Activated naive CD4-positive, alpha-beta T cell treated with anti-CD3 and anti-CD28 coated beads, Interleukin-2, amount 50 U/mL, for 24 hours (primary cell): ENCODE measurements at regions not wholly inside any gene's neighbourhood (a gene's known extent, or its start where the extent isn't known, plus 50 kb on each side); places are given as distances from the start of the nearest gene placed in this dataset.
"Not testable (repeated sequence)": the region's sequence is repeated elsewhere in the genome, so short reads cannot be mapped to it uniquely, and the experiment has no call there.

ENCODE experiments used
- H3K27ac Mint-ChIP-seq: one replicate; pipeline ENCODE4 v1.8.0; 2021; ENCODE audit warnings: mild to moderate bottlenecking, mixed read lengths
- H3K27me3 Mint-ChIP-seq: one replicate; pipeline ENCODE4 v1.8.0; 2021; ENCODE audit warnings: mixed read lengths
- H3K36me3 Mint-ChIP-seq: one replicate; pipeline ENCODE4 v1.8.0; 2021; ENCODE audit warnings: mixed read lengths
- H3K4me1 Mint-ChIP-seq: one replicate; pipeline ENCODE4 v1.8.0; 2021; ENCODE audit warnings: mixed read lengths
- H3K4me3 Mint-ChIP-seq: one replicate; pipeline ENCODE4 v1.8.0; 2021; ENCODE audit warnings: mild to moderate bottlenecking, mixed read lengths
- H3K9me3 Mint-ChIP-seq: one replicate; pipeline ENCODE4 v1.8.0; 2021; ENCODE audit warnings: mixed read lengths

DNA sequence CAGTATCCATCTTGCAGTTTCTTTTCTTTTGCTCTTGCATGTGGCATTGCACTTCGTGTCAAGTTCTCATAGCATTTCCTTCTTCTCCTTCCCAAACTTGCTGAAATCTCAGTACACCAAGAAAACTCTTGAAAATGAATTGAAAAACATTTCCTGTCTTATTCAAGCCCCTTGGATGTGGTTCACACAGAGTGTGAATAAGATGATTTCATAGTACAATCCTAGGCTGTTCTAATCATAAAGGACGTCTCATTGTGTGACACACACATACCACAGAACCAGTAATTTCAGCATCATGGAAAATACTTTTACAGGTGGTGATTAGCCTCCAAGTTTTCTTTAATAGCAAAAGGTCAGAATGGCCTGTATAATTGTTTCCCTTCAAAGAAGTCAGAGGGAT is 121.6 kb upstream of the AADACL2 start:
- no peak overlapping the region for H3K4me3 Mint-ChIP-seq
- no peaks in the 10 kb centered on the region for H3K4me1 Mint-ChIP-seq
- H3K36me3 Mint-ChIP-seq: no peaks in the 10 kb centered on the region
- no peaks in the 10 kb centered on the region for H3K27me3 Mint-ChIP-seq
- no peak overlapping the region for H3K27ac Mint-ChIP-seq
- no peaks in the 10 kb centered on the region for H3K9me3 Mint-ChIP-seq

DNA sequence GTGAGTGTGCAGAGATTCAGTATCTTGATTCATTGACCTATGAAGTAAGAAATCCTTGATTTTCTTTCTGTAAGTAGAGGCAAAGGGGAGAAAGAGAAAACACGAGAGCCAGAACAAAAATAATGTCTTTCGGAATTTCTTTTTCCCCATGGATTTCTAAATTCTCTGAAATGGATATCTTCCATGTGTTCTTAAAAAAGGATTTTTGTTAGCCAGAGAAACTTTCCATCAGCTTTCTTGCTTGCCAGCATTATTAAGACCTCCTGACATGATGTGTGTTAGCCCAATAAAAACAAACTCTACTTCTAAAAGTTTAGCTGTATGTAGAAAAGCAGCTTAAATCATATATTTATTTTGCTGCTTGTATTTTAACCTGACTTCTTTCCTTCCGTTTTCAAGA is 122.3 kb upstream of the AADACL2 start:
- H3K36me3 Mint-ChIP-seq: no peaks in the 10 kb centered on the region
- peaks cover 5% of the 10 kb centered on the region for H3K27me3 Mint-ChIP-seq
- H3K4me1 Mint-ChIP-seq: no peaks in the 10 kb centered on the region
- H3K9me3 Mint-ChIP-seq: no peaks in the 10 kb centered on the region
- H3K27ac Mint-ChIP-seq: no peak overlapping the region
- H3K4me3 Mint-ChIP-seq: no peak overlapping the region

GRCh38 chr3:151609491-151609890 is 124.2 kb upstream of the AADACL2 start:
- Mint-ChIP-seq H3K27me3 (peaks cover 7% of the 10 kb centered on the region), H3K4me3 (no peak overlapping the region), H3K27ac (no peak overlapping the region), H3K36me3 (no peaks in the 10 kb centered on the region), H3K9me3 (no peaks in the 10 kb centered on the region), H3K4me1 (no peaks in the 10 kb centered on the region)

GRCh38 chr3:151604891-151605290 is 128.8 kb upstream of the AADACL2 start:
- peaks cover 7% of the 10 kb centered on the region for H3K27me3 Mint-ChIP-seq
- no peaks in the 10 kb centered on the region for H3K9me3 Mint-ChIP-seq
- no peak overlapping the region for H3K27ac Mint-ChIP-seq
- no peak overlapping the region for H3K4me3 Mint-ChIP-seq
- H3K36me3 Mint-ChIP-seq: no peaks in the 10 kb centered on the region
- H3K4me1 Mint-ChIP-seq: no peaks in the 10 kb centered on the region

DNA sequence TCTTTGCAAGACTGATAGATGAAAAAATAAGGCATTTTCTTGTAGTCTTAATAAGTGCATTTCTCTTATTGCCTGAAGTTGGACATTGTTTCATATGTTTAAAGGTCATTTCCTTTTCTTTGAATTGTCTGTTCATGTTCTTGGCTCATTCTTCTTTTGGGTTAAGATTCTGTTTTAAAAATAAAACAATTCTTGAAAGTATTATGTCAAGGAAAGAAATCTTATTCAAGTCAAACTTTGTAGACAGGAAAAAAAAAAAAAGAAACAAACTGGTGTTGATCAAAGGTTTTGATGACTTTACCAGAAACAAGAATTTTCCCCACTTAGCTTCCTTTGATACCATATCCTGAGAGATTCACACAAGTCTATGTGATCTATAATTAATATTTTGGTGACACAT is 132.9 kb upstream of the AADACL2 start:
- Mint-ChIP-seq H3K27ac (no peak overlapping the region), H3K36me3 (no peaks in the 10 kb centered on the region), H3K4me3 (no peak overlapping the region), H3K27me3 (peaks cover 1% of the 10 kb centered on the region), H3K4me1 (no peaks in the 10 kb centered on the region), H3K9me3 (no peaks in the 10 kb centered on the region)

GRCh38 chr3:151599103-151599672 is 134.5 kb upstream of the AADACL2 start:
- H3K4me1 Mint-ChIP-seq: no peaks in the 10 kb centered on the region
- H3K27ac Mint-ChIP-seq: no peak overlapping the region

DNA sequence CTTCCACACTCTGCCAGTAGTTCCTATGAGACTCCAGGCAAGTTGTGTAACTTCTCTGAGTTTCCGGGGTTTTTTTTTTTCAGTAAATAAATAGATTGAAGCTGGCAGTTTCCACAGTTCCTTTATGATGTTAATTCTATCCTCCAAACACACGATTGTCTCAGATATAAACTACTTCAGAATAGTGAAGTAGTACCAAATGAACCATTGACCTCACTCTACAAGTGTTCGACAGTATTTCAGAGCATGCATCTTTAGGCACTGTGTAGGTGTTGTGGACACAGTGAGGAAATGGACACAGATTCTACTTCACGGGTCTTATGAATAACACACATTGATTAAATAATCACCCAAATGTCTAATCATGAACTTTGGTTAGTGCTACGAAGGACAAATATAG is 136.1 kb upstream of the IGSF10 start:
- no peaks in the 10 kb centered on the region for H3K4me1 Mint-ChIP-seq
- H3K27ac Mint-ChIP-seq: no peak overlapping the region
- H3K9me3 Mint-ChIP-seq: no peaks in the 10 kb centered on the region
- H3K27me3 Mint-ChIP-seq: peaks cover 1% of the 10 kb centered on the region
- H3K4me3 Mint-ChIP-seq: no peak overlapping the region
- H3K36me3 Mint-ChIP-seq: no peaks in the 10 kb centered on the region

More at GRCh38 chr3:151599103-151599672, 134.5 kb upstream of the AADACL2 start:
- Mint-ChIP-seq H3K36me3 (no peaks in the 10 kb centered on the region), H3K27me3 (peaks cover 1% of the 10 kb centered on the region), H3K9me3 (no peaks in the 10 kb centered on the region), H3K4me3 (no peak overlapping the region)

DNA sequence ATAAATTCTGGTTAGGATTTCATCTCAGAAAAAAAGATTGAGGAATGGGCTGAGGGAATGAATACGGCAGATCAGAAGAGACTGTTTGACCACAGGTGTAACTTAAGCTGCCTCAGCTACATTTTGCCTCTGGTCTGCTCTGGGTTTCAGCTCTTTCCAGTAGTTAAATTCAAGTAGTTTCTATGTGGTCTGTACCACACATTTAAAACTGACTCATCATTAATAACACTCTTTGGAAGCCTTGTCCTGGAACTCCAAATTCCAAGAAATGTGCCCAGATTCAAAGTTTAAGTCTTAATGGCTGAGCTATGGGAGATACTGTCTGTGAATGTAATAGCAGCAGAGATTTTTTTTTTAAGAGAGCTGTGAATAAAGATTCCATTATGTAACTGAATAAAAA is 133.1 kb upstream of the IGSF10 start:
- Mint-ChIP-seq H3K4me3 (no peak overlapping the region), H3K9me3 (no peaks in the 10 kb centered on the region), H3K27ac (no peak overlapping the region)

GRCh38 chr3:151592287-151592686 is 131.4 kb upstream of the IGSF10 start:
- H3K27ac Mint-ChIP-seq: no peak overlapping the region
- H3K4me1 Mint-ChIP-seq: no peaks in the 10 kb centered on the region
- H3K36me3 Mint-ChIP-seq: no peaks in the 10 kb centered on the region

More for the DNA sequence above, 133.1 kb upstream of the IGSF10 start:
- H3K27me3 Mint-ChIP-seq: peaks cover 1% of the 10 kb centered on the region
- H3K36me3 Mint-ChIP-seq: no peaks in the 10 kb centered on the region
- no peaks in the 10 kb centered on the region for H3K4me1 Mint-ChIP-seq

GRCh38 chr3:151591441-151591840 is 130.6 kb upstream of the IGSF10 start:
- Mint-ChIP-seq H3K27ac (no peak overlapping the region), H3K27me3 (no peaks in the 10 kb centered on the region), H3K4me1 (no peaks in the 10 kb centered on the region), H3K9me3 (no peaks in the 10 kb centered on the region), H3K36me3 (no peaks in the 10 kb centered on the region), H3K4me3 (no peak overlapping the region)

More at GRCh38 chr3:151592287-151592686, 131.4 kb upstream of the IGSF10 start:
- Mint-ChIP-seq H3K9me3 (no peaks in the 10 kb centered on the region), H3K4me3 (no peak overlapping the region), H3K27me3 (peaks cover 1% of the 10 kb centered on the region)

DNA sequence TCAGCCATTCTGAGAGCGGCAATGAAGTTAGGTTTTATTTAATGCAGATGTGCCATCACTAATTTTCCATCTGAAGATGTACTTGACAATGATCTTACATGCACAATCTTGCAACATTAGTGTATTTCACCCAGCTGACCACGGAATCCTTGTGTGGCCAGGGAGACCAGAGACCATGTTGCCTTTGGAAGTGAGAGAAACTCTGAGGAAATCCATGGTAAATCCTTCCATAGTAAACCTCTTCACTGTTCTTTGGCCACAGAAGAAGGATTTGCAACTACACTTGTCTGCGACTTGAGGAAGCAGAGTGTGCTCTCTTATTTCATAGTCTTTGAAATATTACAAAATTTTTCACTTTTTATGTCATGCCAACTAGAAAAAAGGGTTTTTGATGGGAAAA is 128.4 kb upstream of the IGSF10 start:
- H3K4me1 Mint-ChIP-seq: no peaks in the 10 kb centered on the region
- no peaks in the 10 kb centered on the region for H3K9me3 Mint-ChIP-seq
- H3K27ac Mint-ChIP-seq: no peak overlapping the region
- H3K27me3 Mint-ChIP-seq: no peaks in the 10 kb centered on the region
- H3K4me3 Mint-ChIP-seq: no peak overlapping the region
- no peaks in the 10 kb centered on the region for H3K36me3 Mint-ChIP-seq

DNA sequence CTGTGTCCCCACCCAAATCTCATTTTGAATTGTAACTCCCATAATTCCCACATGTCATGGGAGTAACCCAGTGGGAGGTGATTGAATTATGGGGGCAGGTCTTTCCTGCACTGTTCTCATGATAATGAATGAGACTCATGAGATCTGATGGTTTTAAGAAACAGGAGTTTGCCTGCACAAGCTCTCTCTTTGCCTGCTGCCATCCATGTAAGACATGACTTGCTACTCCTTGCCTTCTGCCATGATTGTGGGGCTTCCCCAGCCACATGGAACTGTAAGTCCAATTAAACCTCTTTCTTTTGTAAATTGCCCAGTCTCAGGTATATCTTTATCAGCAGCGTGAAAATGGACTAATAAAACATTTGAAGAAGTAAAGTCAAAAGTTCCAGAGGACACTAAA is 126.8 kb upstream of the IGSF10 start:
- not testable (repeated sequence) for H3K4me3 Mint-ChIP-seq, H3K27me3 Mint-ChIP-seq

DNA sequence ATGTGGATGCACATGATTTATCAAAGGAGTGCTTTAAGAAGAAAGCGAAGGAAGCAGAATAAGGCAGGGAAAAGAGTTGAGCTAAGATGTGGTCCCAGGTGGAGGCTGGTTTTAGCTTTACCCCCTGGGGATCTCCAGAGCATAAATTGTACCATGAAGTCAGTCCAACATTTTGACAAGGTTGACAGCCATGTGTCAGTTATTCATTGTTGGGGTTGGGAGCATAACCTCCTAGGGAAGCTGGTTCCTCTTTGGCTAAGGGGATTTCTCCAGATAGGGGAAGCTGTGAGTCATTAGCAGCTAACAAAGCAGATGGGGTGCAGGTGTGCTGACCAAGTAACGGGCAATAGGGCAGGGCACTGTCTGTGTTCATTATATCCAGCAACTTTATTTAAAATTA is 123.7 kb upstream of the IGSF10 start:
- no peaks in the 10 kb centered on the region for H3K36me3 Mint-ChIP-seq
- no peak overlapping the region for H3K4me3 Mint-ChIP-seq
- no peak overlapping the region for H3K27ac Mint-ChIP-seq
- H3K4me1 Mint-ChIP-seq: no peaks in the 10 kb centered on the region
- H3K9me3 Mint-ChIP-seq: peaks cover under 1% of the 10 kb centered on the region
- no peaks in the 10 kb centered on the region for H3K27me3 Mint-ChIP-seq

More for the DNA sequence above, 126.8 kb upstream of the IGSF10 start:
- H3K27ac Mint-ChIP-seq, H3K36me3 Mint-ChIP-seq, H3K9me3 Mint-ChIP-seq, H3K4me1 Mint-ChIP-seq: not testable (repeated sequence)

DNA sequence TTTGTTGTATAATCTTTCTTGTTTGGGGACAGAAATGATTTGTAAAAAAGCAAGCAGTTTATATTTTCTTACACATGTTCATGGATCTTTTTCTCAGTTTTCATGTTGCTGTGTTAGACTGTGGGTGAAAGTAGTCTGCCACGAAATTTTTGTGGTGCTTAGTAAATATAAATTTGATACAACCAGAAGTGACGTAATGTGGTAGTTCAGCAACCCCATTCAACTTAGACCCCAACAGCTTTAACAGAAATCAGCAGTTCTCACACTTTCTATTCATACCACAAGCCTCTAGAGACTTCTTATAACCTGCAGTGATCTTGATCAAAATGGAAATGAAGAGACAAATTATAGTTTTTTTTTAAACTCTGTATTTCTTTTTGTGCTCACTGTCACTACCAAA is 120.2 kb upstream of the IGSF10 start:
- Mint-ChIP-seq H3K27me3 (peaks cover 7% of the 10 kb centered on the region), H3K9me3 (peaks cover 4% of the 10 kb centered on the region), H3K36me3 (no peaks in the 10 kb centered on the region), H3K4me3 (no peak overlapping the region), H3K27ac (no peak overlapping the region), H3K4me1 (no peaks in the 10 kb centered on the region)

GRCh38 chr3:151580591-151580990 is 119.7 kb upstream of the IGSF10 start:
- Mint-ChIP-seq H3K4me1 (no peaks in the 10 kb centered on the region), H3K27ac (no peak overlapping the region), H3K9me3 (peaks cover 4% of the 10 kb centered on the region), H3K36me3 (no peaks in the 10 kb centered on the region), H3K27me3 (peaks cover 7% of the 10 kb centered on the region), H3K4me3 (no peak overlapping the region)

- H3K27me3 Mint-ChIP-seq: peaks cover 7% of the 10 kb centered on the region
- H3K4me3 Mint-ChIP-seq: no peak overlapping the region
- no peaks in the 10 kb centered on the region for H3K36me3 Mint-ChIP-seq
- no peaks in the 10 kb centered on the region for H3K4me1 Mint-ChIP-seq
- peaks cover 4% of the 10 kb centered on the region for H3K9me3 Mint-ChIP-seq
- H3K27ac Mint-ChIP-seq: no peak overlapping the region
Measured at GRCh38 chr3:151579571-151580270, 118.9 kb upstream of the IGSF10 start.

DNA sequence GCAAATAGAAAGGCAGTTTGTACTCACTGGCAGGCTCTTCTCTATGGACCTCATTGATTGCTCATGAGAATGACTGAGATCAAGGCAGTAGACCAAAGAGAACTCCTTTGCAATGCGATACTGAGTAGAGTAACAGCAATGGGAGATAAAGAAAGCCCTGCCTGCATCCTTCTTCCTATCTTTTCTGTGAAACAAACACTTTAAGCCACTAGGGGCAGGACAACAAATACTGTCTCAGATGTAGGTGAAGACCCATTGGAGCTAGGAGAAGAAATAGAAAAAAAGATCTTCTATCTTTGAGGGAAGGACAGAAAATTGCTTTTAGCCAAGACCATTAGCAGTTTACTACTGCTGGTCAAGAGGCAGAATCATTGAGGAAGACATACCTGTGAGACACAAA is 117.6 kb upstream of the IGSF10 start:
- peaks cover 7% of the 10 kb centered on the region for H3K27me3 Mint-ChIP-seq
- no peaks in the 10 kb centered on the region for H3K36me3 Mint-ChIP-seq
- H3K27ac Mint-ChIP-seq: no peak overlapping the region
- H3K4me3 Mint-ChIP-seq: no peak overlapping the region
- H3K9me3 Mint-ChIP-seq: peaks cover 4% of the 10 kb centered on the region
- H3K4me1 Mint-ChIP-seq: no peaks in the 10 kb centered on the region
